HFFc6 (cell line): ENCODE measurements at regions not wholly inside any gene's neighbourhood (a gene's known extent, or its start where the extent isn't known, plus 50 kb on each side); places are given as distances from the start of the nearest gene placed in this dataset.

Source experiments
- DNase-seq: peaks from one replicate; pipeline ENCODE4 v3.0.0-alpha.2; 2018
- H3K27ac Mint-ChIP-seq: 2 replicates; pipeline ENCODE4 v1.8.0; 2020; ENCODE audit warnings: mild to moderate bottlenecking, mixed read lengths
- H3K27me3 Mint-ChIP-seq: 2 replicates; pipeline ENCODE4 v1.8.0; 2021; ENCODE audit warnings: mild to moderate bottlenecking, moderate library complexity, mixed read lengths; ENCODE audit not compliant: insufficient read depth
- H3K36me3 Mint-ChIP-seq: 2 replicates; pipeline ENCODE4 v1.8.0; 2021; ENCODE audit warnings: low read depth, mixed read lengths
- H3K4me1 Mint-ChIP-seq: 2 replicates; pipeline ENCODE4 v1.8.0; 2020; ENCODE audit warnings: low read depth, mixed read lengths
- H3K4me3 Mint-ChIP-seq: 2 replicates; pipeline ENCODE4 v1.8.0; 2020; ENCODE audit warnings: mild to moderate bottlenecking, moderate library complexity, mixed read lengths
- H3K9me3 Mint-ChIP-seq: 2 replicates; pipeline ENCODE4 v1.8.0; 2020; ENCODE audit warnings: mild to moderate bottlenecking, mixed read lengths
- CTCF ChIP-seq: fragments of 200-600 bp; sonication (generic); IDR thresholded peaks from 2 replicates; pipeline ENCODE4 v1.5.0; 2021; ENCODE audit warnings: antibody characterized with exemption, mild to moderate bottlenecking

DNA sequence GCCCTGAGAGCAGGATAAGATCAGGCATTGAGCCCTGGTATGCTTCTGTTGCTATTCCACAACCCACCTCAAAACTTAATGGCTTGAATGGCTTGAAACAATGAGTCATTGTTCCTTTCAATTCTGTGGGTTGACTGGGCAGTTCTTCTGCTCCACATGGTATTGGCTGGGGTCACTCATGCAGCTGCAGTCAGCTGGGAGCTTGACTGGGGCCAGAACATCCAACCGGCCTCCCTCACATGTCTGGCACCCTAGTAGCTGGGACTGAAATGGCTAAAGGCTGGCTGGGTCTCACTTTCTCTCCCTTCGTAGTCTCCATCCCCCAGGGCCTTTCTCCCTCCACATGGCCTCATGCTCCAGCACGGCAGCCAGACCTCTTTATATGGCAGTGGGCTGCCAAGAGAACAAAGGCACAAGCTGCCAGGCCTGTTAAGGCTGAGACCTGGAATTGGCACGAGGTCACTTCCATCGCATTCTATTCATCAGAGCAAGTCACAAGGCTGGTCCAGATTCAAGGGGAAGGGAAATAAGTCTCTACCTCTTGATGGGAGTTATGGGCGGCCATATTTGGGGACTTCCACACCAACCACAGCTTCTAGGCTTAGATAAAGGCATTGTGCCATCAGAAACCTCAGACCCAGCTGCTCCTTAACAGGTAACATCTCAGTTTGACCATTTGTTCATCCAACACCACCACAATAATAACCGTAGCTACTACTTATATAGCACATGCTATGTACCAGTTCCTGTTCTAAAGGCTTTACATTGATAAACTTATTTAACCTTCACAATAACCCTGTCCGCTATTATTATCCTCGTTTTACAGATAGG lies 159.7 kb upstream of the ATP6AP2 start:
- no peaks in the 10 kb centered on the region for H3K9me3 Mint-ChIP-seq
- H3K27ac Mint-ChIP-seq, result no peak overlapping the region
- H3K4me3 Mint-ChIP-seq, result no peak overlapping the region
- no peaks in the 10 kb centered on the region for H3K4me1 Mint-ChIP-seq
- no peaks in the 10 kb centered on the region for H3K36me3 Mint-ChIP-seq
- H3K27me3 Mint-ChIP-seq, result peaks cover 6% of the 10 kb centered on the region
- DNase-seq, result no peak
- no peak for TF ChIP-seq CTCF

- Mint-ChIP-seq H3K27ac (no peak overlapping the region), H3K27me3 (peaks cover 6% of the 10 kb centered on the region), H3K36me3 (no peaks in the 10 kb centered on the region), H3K9me3 (no peaks in the 10 kb centered on the region), H3K4me1 (no peaks in the 10 kb centered on the region), H3K4me3 (no peak overlapping the region)
- DNase-seq, result no peak
- TF ChIP-seq CTCF, result no peak
Observed at GRCh38 chrX:40418813-40419195, 162.0 kb upstream of the ATP6AP2 start.

GRCh38 chrX:40418146-40418812 lies 162.5 kb upstream of the ATP6AP2 start:
- DNase-seq, result no peak
- Mint-ChIP-seq H3K27me3 (peaks cover 8% of the 10 kb centered on the region), H3K36me3 (no peaks in the 10 kb centered on the region), H3K27ac (no peak overlapping the region), H3K9me3 (no peaks in the 10 kb centered on the region), H3K4me1 (no peaks in the 10 kb centered on the region), H3K4me3 (no peak overlapping the region)
- TF ChIP-seq CTCF, result no peak

GRCh38 chrX:40415675-40416074 lies 165.1 kb upstream of the ATP6AP2 start:
- H3K9me3 Mint-ChIP-seq, result no peaks in the 10 kb centered on the region

DNA sequence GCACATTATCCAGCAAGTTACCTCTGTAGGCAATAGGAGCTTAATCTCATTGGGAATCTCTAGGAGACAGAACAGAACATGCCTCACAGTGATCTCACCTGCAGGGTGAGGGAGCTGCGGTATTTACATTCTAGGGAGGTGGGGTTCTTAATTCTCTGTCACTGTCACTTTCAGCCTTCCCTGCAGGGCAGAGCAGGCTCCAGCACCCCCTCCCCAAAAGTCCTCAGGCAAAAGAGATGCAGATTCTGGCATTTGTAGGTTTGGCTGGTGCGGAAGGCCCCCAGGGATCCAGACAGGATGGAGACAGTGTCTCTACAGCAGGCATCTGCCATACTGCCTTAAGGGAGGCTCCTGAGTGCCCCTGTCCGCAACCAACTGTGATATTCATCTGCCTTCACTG lies 166.4 kb upstream of the ATP6AP2 start:
- TF ChIP-seq CTCF, result no peak
- no peaks in the 10 kb centered on the region for H3K9me3 Mint-ChIP-seq

More at GRCh38 chrX:40415675-40416074, 165.1 kb upstream of the ATP6AP2 start:
- Mint-ChIP-seq H3K27me3 (peaks cover 7% of the 10 kb centered on the region), H3K36me3 (no peaks in the 10 kb centered on the region), H3K4me1 (no peaks in the 10 kb centered on the region), H3K27ac (no peak overlapping the region), H3K4me3 (no peak overlapping the region)
- no peak for DNase-seq
- TF ChIP-seq CTCF, result no peak

More for the DNA sequence above, 166.4 kb upstream of the ATP6AP2 start:
- H3K4me1 Mint-ChIP-seq, result no peaks in the 10 kb centered on the region
- no peak overlapping the region for H3K27ac Mint-ChIP-seq
- DNase-seq, result no peak
- no peak overlapping the region for H3K4me3 Mint-ChIP-seq
- no peaks in the 10 kb centered on the region for H3K36me3 Mint-ChIP-seq
- peaks cover 7% of the 10 kb centered on the region for H3K27me3 Mint-ChIP-seq
